ENCODE measurements at regions not wholly inside any gene's neighbourhood (a gene's known extent, or its start where the extent isn't known, plus 50 kb on each side); places are given as distances from the start of the nearest gene placed in this dataset.
A peak's percentile ranks its signal among the peaks of the same experiment; 100 is the strongest.

DNA sequence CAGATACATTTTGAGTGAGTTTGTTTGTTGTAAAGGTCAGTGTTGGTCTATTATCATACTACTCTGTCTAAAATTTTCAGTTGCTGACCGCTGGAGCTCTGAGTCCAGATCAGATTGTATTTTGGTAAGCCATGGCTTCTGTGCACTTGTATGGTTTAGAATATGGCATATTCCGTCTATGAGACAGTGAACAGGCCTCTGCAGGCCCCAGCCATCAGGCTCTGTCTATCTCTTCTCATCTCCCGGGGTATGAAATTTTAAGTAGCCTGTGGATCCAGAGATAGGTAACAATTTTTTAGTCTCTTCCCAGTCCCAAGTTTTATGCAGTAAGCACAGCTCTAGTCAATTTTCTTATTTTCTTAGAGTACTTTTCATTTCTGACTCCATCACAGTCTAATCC lies 1929.1 kb upstream of the SEL1L start:
- TF ChIP-seq, protein P1, sequence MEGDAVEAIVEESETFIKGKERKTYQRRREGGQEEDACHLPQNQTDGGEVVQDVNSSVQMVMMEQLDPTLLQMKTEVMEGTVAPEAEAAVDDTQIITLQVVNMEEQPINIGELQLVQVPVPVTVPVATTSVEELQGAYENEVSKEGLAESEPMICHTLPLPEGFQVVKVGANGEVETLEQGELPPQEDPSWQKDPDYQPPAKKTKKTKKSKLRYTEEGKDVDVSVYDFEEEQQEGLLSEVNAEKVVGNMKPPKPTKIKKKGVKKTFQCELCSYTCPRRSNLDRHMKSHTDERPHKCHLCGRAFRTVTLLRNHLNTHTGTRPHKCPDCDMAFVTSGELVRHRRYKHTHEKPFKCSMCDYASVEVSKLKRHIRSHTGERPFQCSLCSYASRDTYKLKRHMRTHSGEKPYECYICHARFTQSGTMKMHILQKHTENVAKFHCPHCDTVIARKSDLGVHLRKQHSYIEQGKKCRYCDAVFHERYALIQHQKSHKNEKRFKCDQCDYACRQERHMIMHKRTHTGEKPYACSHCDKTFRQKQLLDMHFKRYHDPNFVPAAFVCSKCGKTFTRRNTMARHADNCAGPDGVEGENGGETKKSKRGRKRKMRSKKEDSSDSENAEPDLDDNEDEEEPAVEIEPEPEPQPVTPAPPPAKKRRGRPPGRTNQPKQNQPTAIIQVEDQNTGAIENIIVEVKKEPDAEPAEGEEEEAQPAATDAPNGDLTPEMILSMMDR (IDR thresholded peaks at IDR 0.05; ENCODE audit: insufficient read depth, low read length, severe bottlenecking): no peak
- Histone ChIP-seq H3K36me3 (ENCODE audit: control insufficient read depth, insufficient read depth, low read length) (no peaks in the 10 kb centered on the region), H3K27me3 (ENCODE audit: control insufficient read depth, insufficient read depth, low read length) (no peaks in the 10 kb centered on the region), H3K4me3 (ENCODE audit: low read depth, low read length) (no peak overlapping the region)
- DNase-seq (ENCODE audit: low read depth): no peak
- FAIRE-seq: no peak

DNA sequence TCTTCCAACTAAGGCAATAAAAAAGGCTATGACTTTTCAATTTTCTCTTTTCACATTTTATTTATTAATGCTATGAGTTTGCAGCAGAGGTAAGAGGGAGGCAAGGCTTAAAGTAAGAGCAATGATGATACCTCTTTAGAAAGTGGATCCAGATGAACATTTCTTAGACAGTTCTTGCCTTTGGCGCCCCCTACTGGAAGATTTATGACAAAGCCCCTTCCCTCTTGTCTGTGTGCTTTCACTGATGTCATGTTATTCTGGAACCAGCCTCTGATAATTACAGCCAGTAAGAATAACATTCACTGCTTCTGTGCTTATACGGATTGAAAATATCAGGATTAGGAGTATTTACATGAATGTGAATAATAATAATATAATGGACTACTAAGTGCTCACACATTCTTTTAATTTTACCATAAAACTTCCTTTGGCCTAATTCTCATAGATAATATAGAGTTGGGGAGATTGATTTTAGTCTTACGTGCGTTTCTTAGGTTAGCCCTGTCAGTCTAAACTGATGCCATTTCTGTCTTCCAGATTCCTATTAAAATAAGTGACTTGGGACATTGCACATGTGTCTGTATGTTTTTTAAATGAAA lies 1929.9 kb upstream of the SEL1L start:
- H3K36me3 ChIP-seq (ENCODE audit: control insufficient read depth, insufficient read depth, low read length): no peaks in the 10 kb centered on the region
- no peak overlapping the region for H3K4me3 ChIP-seq (ENCODE audit: low read depth, low read length)
- DNase-seq (ENCODE audit: low read depth) (peak; percentile 43), FAIRE-seq (no peak)
- H3K27me3 ChIP-seq (ENCODE audit: control insufficient read depth, insufficient read depth, low read length): no peaks in the 10 kb centered on the region
- TF ChIP-seq, protein P1 (IDR thresholded peaks at IDR 0.05; ENCODE audit: insufficient read depth, low read length, severe bottlenecking): peak; percentile 77

DNA sequence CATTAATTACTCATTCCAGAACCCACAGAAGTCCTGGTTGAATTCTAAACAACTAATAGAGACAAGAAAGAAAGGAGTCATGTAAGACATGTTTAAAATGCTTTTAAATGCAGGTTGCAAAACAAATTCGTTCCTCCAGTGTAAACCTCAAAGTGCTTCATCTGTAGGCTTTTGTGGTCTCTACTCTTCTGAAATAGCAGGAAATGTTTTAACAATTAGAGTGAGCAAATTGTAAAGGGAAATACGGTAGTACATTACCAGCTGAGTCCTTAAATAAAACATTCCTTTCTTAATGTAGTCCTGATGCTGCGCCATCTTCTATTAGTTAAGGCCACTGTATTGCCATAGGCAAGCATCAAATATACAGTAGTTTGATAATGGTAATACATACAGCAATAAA lies 1934.2 kb upstream of the SEL1L start:
- FAIRE-seq (no peak), DNase-seq (ENCODE audit: low read depth) (no peak)
- no peaks in the 10 kb centered on the region for H3K27me3 ChIP-seq (ENCODE audit: control insufficient read depth, insufficient read depth, low read length)
- H3K36me3 ChIP-seq (ENCODE audit: control insufficient read depth, insufficient read depth, low read length): no peaks in the 10 kb centered on the region
- H3K4me3 ChIP-seq (ENCODE audit: low read depth, low read length): no peak overlapping the region
- TF ChIP-seq, protein P1 (IDR thresholded peaks at IDR 0.05; ENCODE audit: insufficient read depth, low read length, severe bottlenecking): no peak

- no peaks in the 10 kb centered on the region for H3K27me3 ChIP-seq (ENCODE audit: control insufficient read depth, insufficient read depth, low read length)
- no peaks in the 10 kb centered on the region for H3K36me3 ChIP-seq (ENCODE audit: control insufficient read depth, insufficient read depth, low read length)
- DNase-seq (ENCODE audit: low read depth): no peak
- TF ChIP-seq, protein P1 (IDR thresholded peaks at IDR 0.05; ENCODE audit: insufficient read depth, low read length, severe bottlenecking): no peak
- no peak for FAIRE-seq
- no peak overlapping the region for H3K4me3 ChIP-seq (ENCODE audit: low read depth, low read length)
Observed at GRCh38 chr14:83470466-83470865, 1936.8 kb upstream of the SEL1L start.

DNA sequence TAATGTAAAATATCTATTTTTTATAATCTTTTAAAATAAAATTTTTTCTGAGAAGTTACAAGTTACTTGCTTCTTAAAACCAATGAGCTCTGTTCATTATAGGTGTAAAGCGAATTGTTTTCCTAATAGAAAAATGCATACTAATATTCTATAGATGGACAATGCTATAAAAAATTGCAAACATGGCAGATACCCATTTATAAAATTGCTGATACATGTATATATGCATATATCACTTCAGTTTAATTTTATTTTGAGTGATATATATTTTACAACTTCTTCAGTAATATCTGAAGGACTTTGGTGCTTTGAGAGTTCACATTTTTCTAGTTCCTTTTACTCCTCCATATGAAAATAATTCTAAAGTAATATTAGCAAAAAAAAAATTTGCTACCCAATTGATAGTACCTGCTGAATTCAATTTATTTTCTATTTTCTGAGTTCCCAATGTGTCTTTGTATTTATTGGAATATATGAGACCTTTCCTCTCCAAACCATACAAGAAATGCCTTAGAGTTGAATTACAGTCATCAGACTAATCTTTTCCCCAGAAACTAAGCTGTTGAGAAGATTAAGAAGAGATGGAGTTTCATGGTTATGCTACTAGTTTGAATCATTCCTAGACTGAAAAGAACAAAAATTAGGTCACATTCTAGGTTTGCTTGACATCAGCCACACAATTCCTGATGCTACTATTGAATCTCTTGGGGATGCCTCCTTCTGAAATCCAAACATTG lies 1937.5 kb upstream of the SEL1L start:
- TF ChIP-seq, protein P1 (IDR thresholded peaks at IDR 0.05; ENCODE audit: insufficient read depth, low read length, severe bottlenecking): no peak
- no peaks in the 10 kb centered on the region for H3K27me3 ChIP-seq (ENCODE audit: control insufficient read depth, insufficient read depth, low read length)
- FAIRE-seq: no peak

More for the DNA sequence above, 1937.5 kb upstream of the SEL1L start:
- H3K4me3 ChIP-seq (ENCODE audit: low read depth, low read length): no peak overlapping the region
- DNase-seq (ENCODE audit: low read depth): no peak
- no peaks in the 10 kb centered on the region for H3K36me3 ChIP-seq (ENCODE audit: control insufficient read depth, insufficient read depth, low read length)
